ENCODE measurements at regions not wholly inside any gene's neighbourhood (a gene's known extent, or its start where the extent isn't known, plus 50 kb on each side); places are given as distances from the start of the nearest gene placed in this dataset.

- CTCF ChIA-PET: no interaction called here
- H2AFZ ChIP-seq (ENCODE audit: low read depth, low read length, poor library complexity, severe bottlenecking): no peak overlapping the region
- ATAC-seq: no peak
- H3K36me3 ChIP-seq (ENCODE audit: control insufficient read depth in 1 of 2, insufficient read depth in 2 of 2, low read length in 2 of 2): no peaks in the 10 kb centered on the region
- no peak overlapping the region for H3K4me3 ChIP-seq (replicated peaks in 1 of 2; ENCODE audit: low read depth in 1 of 2, low read length in 2 of 2)
- no TSS peak for BruUV-seq (replicated peaks)
- H3K4me1 ChIP-seq (ENCODE audit: control insufficient read depth in 1 of 2, insufficient read depth in 2 of 2, low read length in 2 of 2): no peaks in the 10 kb centered on the region
- H3K27ac ChIP-seq (ENCODE audit: low read depth, low read length): no peak overlapping the region
- no peak for TF ChIP-seq CTCF (IDR thresholded peaks at IDR 0.05 in 2 of 3, conservative IDR thresholded peaks at IDR 0.05 in 1 of 3; ENCODE audit: borderline replicate concordance in 1 of 3, insufficient read depth in 1 of 3, low read depth in 2 of 3, low read length in 2 of 3)
- no peak for TF ChIP-seq POLR2AphosphoS5 (IDR thresholded peaks at IDR 0.05; ENCODE audit: low read depth, low read length)
- TF ChIP-seq TCF7L2 (IDR thresholded peaks at IDR 0.05; ENCODE audit: borderline replicate concordance, extremely low read depth, insufficient read depth, insufficient read length): no peak
- TF ChIP-seq, protein P1, sequence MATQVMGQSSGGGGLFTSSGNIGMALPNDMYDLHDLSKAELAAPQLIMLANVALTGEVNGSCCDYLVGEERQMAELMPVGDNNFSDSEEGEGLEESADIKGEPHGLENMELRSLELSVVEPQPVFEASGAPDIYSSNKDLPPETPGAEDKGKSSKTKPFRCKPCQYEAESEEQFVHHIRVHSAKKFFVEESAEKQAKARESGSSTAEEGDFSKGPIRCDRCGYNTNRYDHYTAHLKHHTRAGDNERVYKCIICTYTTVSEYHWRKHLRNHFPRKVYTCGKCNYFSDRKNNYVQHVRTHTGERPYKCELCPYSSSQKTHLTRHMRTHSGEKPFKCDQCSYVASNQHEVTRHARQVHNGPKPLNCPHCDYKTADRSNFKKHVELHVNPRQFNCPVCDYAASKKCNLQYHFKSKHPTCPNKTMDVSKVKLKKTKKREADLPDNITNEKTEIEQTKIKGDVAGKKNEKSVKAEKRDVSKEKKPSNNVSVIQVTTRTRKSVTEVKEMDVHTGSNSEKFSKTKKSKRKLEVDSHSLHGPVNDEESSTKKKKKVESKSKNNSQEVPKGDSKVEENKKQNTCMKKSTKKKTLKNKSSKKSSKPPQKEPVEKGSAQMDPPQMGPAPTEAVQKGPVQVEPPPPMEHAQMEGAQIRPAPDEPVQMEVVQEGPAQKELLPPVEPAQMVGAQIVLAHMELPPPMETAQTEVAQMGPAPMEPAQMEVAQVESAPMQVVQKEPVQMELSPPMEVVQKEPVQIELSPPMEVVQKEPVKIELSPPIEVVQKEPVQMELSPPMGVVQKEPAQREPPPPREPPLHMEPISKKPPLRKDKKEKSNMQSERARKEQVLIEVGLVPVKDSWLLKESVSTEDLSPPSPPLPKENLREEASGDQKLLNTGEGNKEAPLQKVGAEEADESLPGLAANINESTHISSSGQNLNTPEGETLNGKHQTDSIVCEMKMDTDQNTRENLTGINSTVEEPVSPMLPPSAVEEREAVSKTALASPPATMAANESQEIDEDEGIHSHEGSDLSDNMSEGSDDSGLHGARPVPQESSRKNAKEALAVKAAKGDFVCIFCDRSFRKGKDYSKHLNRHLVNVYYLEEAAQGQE (IDR thresholded peaks at IDR 0.05; ENCODE audit: low read depth): no peak
- no peak for TF ChIP-seq RAD21 (IDR thresholded peaks at IDR 0.05; ENCODE audit: low read depth)
- TF ChIP-seq, protein P2, sequence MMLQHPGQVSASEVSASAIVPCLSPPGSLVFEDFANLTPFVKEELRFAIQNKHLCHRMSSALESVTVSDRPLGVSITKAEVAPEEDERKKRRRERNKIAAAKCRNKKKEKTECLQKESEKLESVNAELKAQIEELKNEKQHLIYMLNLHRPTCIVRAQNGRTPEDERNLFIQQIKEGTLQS (IDR thresholded peaks at IDR 0.05): no peak
- TF ChIP-seq, protein P3, sequence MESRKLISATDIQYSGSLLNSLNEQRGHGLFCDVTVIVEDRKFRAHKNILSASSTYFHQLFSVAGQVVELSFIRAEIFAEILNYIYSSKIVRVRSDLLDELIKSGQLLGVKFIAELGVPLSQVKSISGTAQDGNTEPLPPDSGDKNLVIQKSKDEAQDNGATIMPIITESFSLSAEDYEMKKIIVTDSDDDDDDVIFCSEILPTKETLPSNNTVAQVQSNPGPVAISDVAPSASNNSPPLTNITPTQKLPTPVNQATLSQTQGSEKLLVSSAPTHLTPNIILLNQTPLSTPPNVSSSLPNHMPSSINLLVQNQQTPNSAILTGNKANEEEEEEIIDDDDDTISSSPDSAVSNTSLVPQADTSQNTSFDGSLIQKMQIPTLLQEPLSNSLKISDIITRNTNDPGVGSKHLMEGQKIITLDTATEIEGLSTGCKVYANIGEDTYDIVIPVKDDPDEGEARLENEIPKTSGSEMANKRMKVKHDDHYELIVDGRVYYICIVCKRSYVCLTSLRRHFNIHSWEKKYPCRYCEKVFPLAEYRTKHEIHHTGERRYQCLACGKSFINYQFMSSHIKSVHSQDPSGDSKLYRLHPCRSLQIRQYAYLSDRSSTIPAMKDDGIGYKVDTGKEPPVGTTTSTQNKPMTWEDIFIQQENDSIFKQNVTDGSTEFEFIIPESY (IDR thresholded peaks at IDR 0.05; ENCODE audit: extremely low read depth, insufficient replicate concordance, low read length): no peak
- TF ChIP-seq POLR2A (IDR thresholded peaks at IDR 0.05; ENCODE audit: borderline replicate concordance, extremely low read depth, insufficient read depth, insufficient read length): no peak
- no peak for TF ChIP-seq YY1 (IDR thresholded peaks at IDR 0.05; ENCODE audit: extremely low read depth, insufficient replicate concordance, low read depth, low read length)
- TF ChIP-seq SRF (IDR thresholded peaks at IDR 0.05; ENCODE audit: low read depth): no peak
- TF ChIP-seq FOSL1 (IDR thresholded peaks at IDR 0.05; ENCODE audit: low read depth): no peak
- no peak for TF ChIP-seq ZNF274 (IDR thresholded peaks at IDR 0.05; ENCODE audit: low read depth, low read length)
- no peak for TF ChIP-seq EZH2phosphoT487 (IDR thresholded peaks at IDR 0.05; ENCODE audit: borderline replicate concordance)
- TF ChIP-seq ZFX (IDR thresholded peaks at IDR 0.05): no peak
- no peak for TF ChIP-seq CEBPB (IDR thresholded peaks at IDR 0.05; ENCODE audit: low read depth)
- no peak for TF ChIP-seq ELF1 (IDR thresholded peaks at IDR 0.05; ENCODE audit: borderline replicate concordance, low read depth)
- no peak for TF ChIP-seq MAX (IDR thresholded peaks at IDR 0.05)
- no peak for TF ChIP-seq JUND (IDR thresholded peaks at IDR 0.05)
- no peak for TF ChIP-seq EGR1 (IDR thresholded peaks at IDR 0.05; ENCODE audit: low read depth)
- H3K9ac ChIP-seq (ENCODE audit: low read length): no peak overlapping the region
- H3K9me3 ChIP-seq (ENCODE audit: control insufficient read depth in 1 of 2, insufficient read depth in 1 of 2, low read depth in 1 of 2, low read length in 2 of 2): peaks cover 5 to 10% of the 10 kb centered on the region in 2 experiments; a peak in 2 of 4 replicates
- no peaks in the 10 kb centered on the region for H4K20me1 ChIP-seq (ENCODE audit: insufficient read depth)
- intact Hi-C loops (cut with micrococcal nuclease): no loop called here
- POLR2A ChIA-PET: no interaction called here
- DNase-seq (ENCODE audit: low read depth, low spot score): no peak
- H3K9me2 ChIP-seq (ENCODE audit: insufficient read depth): no peaks in the 10 kb centered on the region
- RAD21 ChIA-PET (ENCODE audit: low non-redundant PET in 1 of 2, low total read pairs in 2 of 2, uncharacterized antibody in 2 of 2, unreplicated experiment in 2 of 2): no interaction called here
- no peaks in the 10 kb centered on the region for H3K27me3 ChIP-seq (ENCODE audit: insufficient read depth, low read length)
- no peaks in the 10 kb centered on the region for H3K79me2 ChIP-seq (ENCODE audit: insufficient read depth, low read length)
- H3K4me2 ChIP-seq (ENCODE audit: low read length): no peak overlapping the region
Measured at GRCh38 chr10:10165415-10165814, 852.3 kb upstream of the CELF2 start.

Measured in HCT116 (cell line).